ENCODE measurements at regions not wholly inside any gene's neighbourhood (a gene's known extent, or its start where the extent isn't known, plus 50 kb on each side); places are given as distances from the start of the nearest gene placed in this dataset.

GRCh38 chr21:35777081-35777480 is 283.2 kb downstream of the SETD4 start:
- H3K9me3 Mint-ChIP-seq: peaks cover 3% of the 10 kb centered on the region
- no peaks in the 10 kb centered on the region for H3K4me1 Mint-ChIP-seq
- H3K4me3 Mint-ChIP-seq: no peak overlapping the region
- H3K27me3 Mint-ChIP-seq: peaks cover 19% of the 10 kb centered on the region
- H3K36me3 Mint-ChIP-seq (ENCODE audit: low read depth): no peaks in the 10 kb centered on the region
- no peak for DNase-seq
- H3K27ac Mint-ChIP-seq: no peak overlapping the region
- intact Hi-C loops (cut with micrococcal nuclease): no loop called here

DNA sequence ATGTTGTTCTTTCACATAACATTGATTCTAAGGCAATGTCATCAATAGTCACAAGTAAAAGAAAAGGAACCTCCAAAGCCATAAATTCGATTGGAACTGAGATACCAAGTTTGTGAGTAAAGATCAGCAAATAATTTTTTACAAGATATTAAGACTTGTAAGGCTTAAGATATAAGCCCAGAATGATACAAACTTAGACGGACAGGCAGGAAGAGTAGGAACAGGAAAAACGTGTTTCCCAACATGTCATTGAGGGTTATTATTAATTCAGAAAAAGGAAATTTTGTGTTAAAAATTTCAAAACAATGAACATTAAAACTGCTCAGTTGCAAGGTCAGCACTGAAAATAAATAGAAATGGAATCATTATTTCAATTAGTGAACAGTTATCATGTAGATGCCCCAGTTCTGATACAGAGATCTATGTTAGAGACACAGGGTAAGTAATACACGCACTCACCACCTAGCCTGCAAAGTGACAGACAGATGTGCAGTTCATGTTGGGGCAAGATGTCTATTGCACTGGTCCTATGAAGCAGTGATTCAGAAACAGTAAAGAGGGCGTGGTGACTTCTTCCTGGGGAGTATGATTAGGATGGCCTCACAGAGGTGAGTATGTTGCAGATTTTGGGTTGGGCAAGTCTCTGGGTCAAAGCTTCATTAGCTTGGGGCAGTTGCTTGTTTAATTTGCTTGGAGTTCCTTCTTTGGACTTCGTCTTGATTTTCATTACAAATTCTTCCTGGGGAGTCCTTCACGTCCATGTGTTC is 284.4 kb downstream of the SETD4 start:
- peaks cover 22% of the 10 kb centered on the region for H3K27me3 Mint-ChIP-seq
- H3K4me1 Mint-ChIP-seq: no peaks in the 10 kb centered on the region
- H3K9me3 Mint-ChIP-seq: peaks cover 3% of the 10 kb centered on the region
- H3K36me3 Mint-ChIP-seq (ENCODE audit: low read depth): no peaks in the 10 kb centered on the region
- H3K4me3 Mint-ChIP-seq: no peak overlapping the region
- DNase-seq: no peak
- no peak overlapping the region for H3K27ac Mint-ChIP-seq
- intact Hi-C loops (cut with micrococcal nuclease): no loop called here

- Mint-ChIP-seq H3K9me3 (no peaks in the 10 kb centered on the region), H3K36me3 (ENCODE audit: low read depth) (no peaks in the 10 kb centered on the region), H3K27ac (no peak overlapping the region), H3K27me3 (peaks cover 17% of the 10 kb centered on the region), H3K4me3 (no peak overlapping the region), H3K4me1 (no peaks in the 10 kb centered on the region)
- intact Hi-C loops (cut with micrococcal nuclease): no loop called here
- no peak for DNase-seq
Observed at GRCh38 chr21:35770101-35770945, 290.0 kb downstream of the SETD4 start.

GRCh38 chr21:35768187-35768586 is 292.1 kb downstream of the SETD4 start:
- H3K36me3 Mint-ChIP-seq (ENCODE audit: low read depth): no peaks in the 10 kb centered on the region
- H3K27me3 Mint-ChIP-seq: peaks cover 12% of the 10 kb centered on the region
- intact Hi-C loops (cut with micrococcal nuclease): no loop called here
- no peak for DNase-seq
- H3K9me3 Mint-ChIP-seq: no peaks in the 10 kb centered on the region
- no peak overlapping the region for H3K4me3 Mint-ChIP-seq
- H3K27ac Mint-ChIP-seq: no peak overlapping the region
- no peaks in the 10 kb centered on the region for H3K4me1 Mint-ChIP-seq

DNA sequence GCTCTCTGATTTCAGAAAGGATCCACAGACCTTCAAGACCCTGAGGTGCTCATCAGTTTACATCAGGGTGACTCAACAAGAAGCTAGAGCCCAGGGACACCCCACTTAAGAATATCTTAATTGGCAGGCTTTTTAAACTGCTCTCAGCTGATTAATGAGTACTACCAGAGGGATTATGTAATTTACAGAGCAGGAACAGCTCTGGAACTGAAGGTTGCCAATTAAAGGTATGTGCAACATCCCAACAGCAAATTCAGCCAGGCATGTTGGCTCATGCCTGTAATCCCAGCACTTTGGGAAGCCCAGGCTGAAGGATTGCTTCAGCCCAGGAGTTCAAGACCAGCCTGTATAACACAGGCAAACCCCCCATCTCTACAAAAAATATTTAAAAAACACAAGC is 295.7 kb downstream of the SETD4 start:
- Mint-ChIP-seq H3K4me3 (no peak overlapping the region), H3K9me3 (no peaks in the 10 kb centered on the region), H3K27ac (no peak overlapping the region), H3K27me3 (peaks cover 9% of the 10 kb centered on the region), H3K4me1 (no peaks in the 10 kb centered on the region), H3K36me3 (ENCODE audit: low read depth) (no peaks in the 10 kb centered on the region)
- intact Hi-C loops (cut with micrococcal nuclease): no loop called here
- DNase-seq: no peak

DNA sequence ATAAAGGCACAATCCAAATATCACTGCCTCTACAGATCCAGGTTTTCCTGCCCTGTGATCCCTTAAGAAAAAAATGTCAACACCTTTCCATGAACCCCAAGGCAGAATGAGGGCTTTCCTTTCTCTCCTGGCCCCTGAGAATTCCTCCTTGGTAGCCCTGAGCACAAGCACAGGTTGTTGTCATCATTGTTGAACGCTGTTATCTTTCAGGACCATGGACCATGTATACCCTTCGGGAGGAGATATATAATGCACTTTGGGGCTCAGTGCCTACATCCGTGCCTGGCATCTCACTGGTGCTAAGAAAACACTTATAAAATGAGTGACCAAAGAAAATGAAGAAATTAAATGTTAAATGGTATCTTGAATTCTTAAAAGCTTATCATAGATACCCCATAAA is 296.2 kb downstream of the SETD4 start:
- no peak for DNase-seq
- Mint-ChIP-seq H3K9me3 (no peaks in the 10 kb centered on the region), H3K27ac (no peak overlapping the region), H3K4me3 (no peak overlapping the region), H3K36me3 (ENCODE audit: low read depth) (no peaks in the 10 kb centered on the region), H3K4me1 (no peaks in the 10 kb centered on the region), H3K27me3 (peaks cover 12% of the 10 kb centered on the region)
- intact Hi-C loops (cut with micrococcal nuclease): no loop called here

- Mint-ChIP-seq H3K4me3 (no peak overlapping the region), H3K4me1 (no peaks in the 10 kb centered on the region), H3K9me3 (peaks cover 15% of the 10 kb centered on the region), H3K27ac (no peak overlapping the region), H3K36me3 (ENCODE audit: low read depth) (no peaks in the 10 kb centered on the region), H3K27me3 (peaks cover 23% of the 10 kb centered on the region)
- intact Hi-C loops (cut with micrococcal nuclease): no loop called here
- no peak for DNase-seq
Observed at GRCh38 chr21:35754583-35754982, 305.7 kb downstream of the SETD4 start.

DNA sequence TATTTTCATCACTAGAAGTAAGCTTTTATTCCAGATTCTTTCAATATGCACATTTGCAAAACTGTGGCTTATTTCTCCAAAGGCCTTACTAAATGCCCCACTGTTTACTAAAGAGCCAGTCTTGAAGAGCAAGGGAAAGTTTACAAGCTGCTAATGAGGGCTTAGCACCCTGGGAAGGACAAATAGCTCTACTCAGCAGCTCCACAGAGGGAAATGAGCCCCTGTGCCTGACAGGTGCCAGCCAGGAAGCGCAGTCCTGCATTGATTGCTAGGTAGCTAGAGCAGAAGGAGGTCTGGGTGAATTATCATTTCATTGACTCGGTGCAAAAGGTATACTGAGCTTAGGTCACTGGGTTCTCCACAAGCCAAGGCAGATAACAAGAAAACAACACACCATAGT is 307.0 kb downstream of the SETD4 start:
- H3K27me3 Mint-ChIP-seq: peaks cover 16% of the 10 kb centered on the region
- H3K4me1 Mint-ChIP-seq: peaks cover 2% of the 10 kb centered on the region
- intact Hi-C loops (cut with micrococcal nuclease): no loop called here
- H3K27ac Mint-ChIP-seq: no peak overlapping the region
- no peak overlapping the region for H3K4me3 Mint-ChIP-seq
- no peak for DNase-seq
- H3K36me3 Mint-ChIP-seq (ENCODE audit: low read depth): no peaks in the 10 kb centered on the region
- peaks cover 15% of the 10 kb centered on the region for H3K9me3 Mint-ChIP-seq

DNA sequence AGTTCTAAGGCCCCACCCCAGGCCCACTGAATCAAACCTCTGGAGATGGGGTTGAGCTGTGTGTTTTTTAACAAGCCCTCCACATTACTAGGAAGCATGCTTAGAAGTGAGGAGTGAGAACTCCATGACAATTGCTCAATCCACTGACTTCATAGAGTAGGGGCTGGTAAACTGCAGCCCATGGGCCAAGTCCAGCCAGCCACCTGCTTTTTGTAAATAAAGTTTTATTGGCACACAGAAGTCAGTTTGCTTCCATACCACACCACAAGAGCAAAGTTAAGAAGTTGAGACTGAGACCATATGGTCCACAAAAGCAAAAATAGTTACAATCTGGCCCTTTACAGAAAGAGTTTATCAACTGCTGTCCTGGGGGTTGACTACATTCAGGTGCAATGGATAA is 309.2 kb downstream of the SETD4 start:
- H3K9me3 Mint-ChIP-seq: peaks cover 15% of the 10 kb centered on the region
- peaks cover 2% of the 10 kb centered on the region for H3K4me1 Mint-ChIP-seq
- intact Hi-C loops (cut with micrococcal nuclease): no loop called here
- no peak for DNase-seq
- H3K36me3 Mint-ChIP-seq (ENCODE audit: low read depth): no peaks in the 10 kb centered on the region
- peaks cover 15% of the 10 kb centered on the region for H3K27me3 Mint-ChIP-seq
- H3K4me3 Mint-ChIP-seq: no peak overlapping the region
- H3K27ac Mint-ChIP-seq: no peak overlapping the region

GRCh38 chr21:35749904-35750303 is 310.4 kb downstream of the SETD4 start:
- Mint-ChIP-seq H3K27me3 (peaks cover 9% of the 10 kb centered on the region), H3K4me1 (peaks cover 7% of the 10 kb centered on the region), H3K27ac (no peak overlapping the region)

GRCh38 chr21:35748678-35749314 is 311.5 kb downstream of the SETD4 start:
- Mint-ChIP-seq H3K27me3 (peaks cover 7% of the 10 kb centered on the region), H3K36me3 (ENCODE audit: low read depth) (no peaks in the 10 kb centered on the region), H3K27ac (no peak overlapping the region), H3K9me3 (peaks cover 15% of the 10 kb centered on the region), H3K4me3 (no peak overlapping the region), H3K4me1 (peaks cover 7% of the 10 kb centered on the region)
- DNase-seq: no peak
- intact Hi-C loops (cut with micrococcal nuclease): loop anchor here (5.0 kb wide), 1 partner anchor 161 kb away; no protein-coding TSS in a partner anchor

More at GRCh38 chr21:35749904-35750303, 310.4 kb downstream of the SETD4 start:
- intact Hi-C loops (cut with micrococcal nuclease): loop anchor here (5.0 kb wide), 1 partner anchor 163 kb away; no protein-coding TSS in a partner anchor
- Mint-ChIP-seq H3K4me3 (no peak overlapping the region), H3K36me3 (ENCODE audit: low read depth) (no peaks in the 10 kb centered on the region), H3K9me3 (peaks cover 15% of the 10 kb centered on the region)
- DNase-seq: no peak

DNA sequence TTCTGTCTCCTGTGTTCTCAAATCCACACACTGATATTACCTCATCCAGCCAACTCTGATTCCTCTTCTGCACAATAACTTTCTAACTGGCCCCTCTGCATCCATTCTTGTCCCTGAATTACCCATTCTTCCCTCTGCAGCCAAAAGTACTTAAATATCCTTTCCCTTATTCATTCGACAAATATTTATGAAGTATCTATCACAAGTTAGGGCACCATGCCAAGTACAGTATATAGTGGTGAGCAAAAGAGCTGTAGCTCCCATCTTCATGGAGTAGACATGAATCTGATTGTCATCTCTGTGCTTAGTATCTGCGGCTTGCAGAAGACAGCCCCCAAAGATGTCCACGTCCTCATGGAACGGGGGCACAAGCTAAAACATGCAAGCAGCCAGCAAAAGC is 316.8 kb downstream of the SETD4 start:
- no peak overlapping the region for H3K4me3 Mint-ChIP-seq

DNA sequence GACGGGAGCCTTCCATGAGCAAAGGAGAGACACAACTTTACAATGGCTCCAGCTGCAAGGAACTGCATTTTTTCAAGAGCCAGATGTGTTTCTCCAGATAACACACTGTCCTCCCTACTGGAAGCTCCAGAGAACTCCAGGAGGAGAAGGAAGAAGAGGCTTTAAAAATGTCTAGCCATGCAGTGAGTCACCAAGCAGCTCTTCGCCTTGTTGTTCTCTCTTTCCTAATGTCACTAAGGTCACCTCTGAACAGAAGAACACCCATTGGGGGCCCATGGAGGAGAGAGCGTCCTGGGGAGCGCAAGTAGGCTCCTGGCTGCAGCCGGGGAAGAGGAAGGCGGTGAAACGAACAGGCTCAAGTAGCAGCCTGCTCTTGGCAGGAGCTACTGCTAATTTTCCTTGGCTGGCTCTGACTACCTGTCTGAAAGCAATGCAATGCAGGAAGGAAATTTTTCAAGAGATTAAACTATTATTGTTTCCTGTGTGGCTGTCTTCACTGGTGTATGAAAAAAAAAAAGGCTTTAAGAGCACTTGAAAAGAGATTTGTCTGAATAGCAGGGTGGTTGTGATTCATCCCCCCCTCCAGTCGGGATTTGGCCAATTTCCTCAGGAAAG is 321.9 kb downstream of the SETD4 start:
- no peak overlapping the region for H3K27ac Mint-ChIP-seq
- H3K4me1 Mint-ChIP-seq: no peaks in the 10 kb centered on the region
- intact Hi-C loops (cut with micrococcal nuclease): no loop called here
- no peaks in the 10 kb centered on the region for H3K9me3 Mint-ChIP-seq
- H3K4me3 Mint-ChIP-seq: no peak overlapping the region
- H3K36me3 Mint-ChIP-seq (ENCODE audit: low read depth): no peaks in the 10 kb centered on the region
- DNase-seq: no peak
- peaks cover 10% of the 10 kb centered on the region for H3K27me3 Mint-ChIP-seq

More for the DNA sequence above, 316.8 kb downstream of the SETD4 start:
- H3K27ac Mint-ChIP-seq: no peak overlapping the region
- H3K4me1 Mint-ChIP-seq: peaks cover 5% of the 10 kb centered on the region
- intact Hi-C loops (cut with micrococcal nuclease): no loop called here
- no peaks in the 10 kb centered on the region for H3K36me3 Mint-ChIP-seq (ENCODE audit: low read depth)
- no peaks in the 10 kb centered on the region for H3K9me3 Mint-ChIP-seq
- no peak for DNase-seq
- peaks cover 7% of the 10 kb centered on the region for H3K27me3 Mint-ChIP-seq

Data from activated CD4-positive, alpha-beta T cell treated with anti-CD3 and anti-CD28 coated beads, Interleukin-2, amount 10 ng/mL, durations not matched to agents 24 days and 14 days (primary cell).